ENCODE measurements at regions not wholly inside any gene's neighbourhood (a gene's known extent, or its start where the extent isn't known, plus 50 kb on each side); places are given as distances from the start of the nearest gene placed in this dataset.

DNA sequence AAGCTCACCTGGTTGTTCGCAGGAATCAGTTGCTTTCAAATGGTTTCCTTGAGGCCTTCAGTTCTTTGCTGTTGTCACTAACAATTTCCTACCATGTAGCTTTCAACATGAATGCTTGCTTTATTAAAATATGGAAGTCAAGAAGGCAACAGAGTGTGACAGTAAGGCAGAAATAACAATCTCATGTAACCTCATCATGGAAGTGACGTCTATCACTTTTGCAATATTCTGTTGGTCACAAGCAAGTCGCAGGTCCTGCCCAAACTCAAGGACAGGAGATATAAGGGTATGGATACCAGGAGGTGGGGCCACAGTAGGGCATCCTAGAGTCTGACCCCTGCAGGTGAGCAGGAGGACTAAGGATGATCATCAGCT, 296.8 kb upstream of the ZP4 start:
- DNase-seq (ENCODE audit: low spot score): no peak
- no peaks in the 10 kb centered on the region for H3K79me2 ChIP-seq (ENCODE audit: insufficient read depth, low read length)
- no peak for FAIRE-seq
- no peak overlapping the region for H3K9ac ChIP-seq (ENCODE audit: insufficient read depth, low read depth, low read length)
- H3K36me3 ChIP-seq (replicated peaks in 1 of 2; ENCODE audit: control insufficient read depth in 1 of 2, insufficient read depth in 2 of 2, low read length in 2 of 2): no peaks in the 10 kb centered on the region
- intact Hi-C loops (cut with micrococcal nuclease; ENCODE audit: unreplicated experiment) (no loop called here), in situ Hi-C loops (cut with HindIII; ENCODE audit: extremely low pct_ligation_motif_present, low pct_unique_long_range_greater_than_20kb) (no loop called here)
- 11% methylated on average over 3 of the region's 3 CpGs for WGBS (ENCODE audit: low lambda C conversion rate)
- H4K20me1 ChIP-seq (ENCODE audit: insufficient read depth, low read length): no peaks in the 10 kb centered on the region
- no peak overlapping the region for H2AFZ ChIP-seq (ENCODE audit: low read length)
- no peak for ATAC-seq
- POLR2A ChIA-PET: no interaction called here
- BruUV-seq (replicated peaks): no TSS peak
- no peak overlapping the region for H3K4me2 ChIP-seq (ENCODE audit: low read depth, low read length)
- TF ChIP-seq NFIC (IDR thresholded peaks at IDR 0.05; ENCODE audit: low read length) (no peak), EEA1 (CRISPR knock-in tag; IDR thresholded peaks at IDR 0.05; ENCODE audit: borderline replicate concordance) (no peak), ZNF274 (CRISPR knock-in tag; IDR thresholded peaks at IDR 0.05) (no peak), TOPORS (CRISPR knock-in tag; IDR thresholded peaks at IDR 0.05) (no peak), FOXP1 (IDR thresholded peaks at IDR 0.05) (no peak), FOXP1 (CRISPR knock-in tag; IDR thresholded peaks at IDR 0.05) (no peak), NFE2L1 (CRISPR knock-in tag; IDR thresholded peaks at IDR 0.05; ENCODE audit: borderline replicate concordance) (no peak), ZNF790 (CRISPR knock-in tag; IDR thresholded peaks at IDR 0.05; ENCODE audit: borderline replicate concordance) (no peak), RXRA (CRISPR knock-in tag; IDR thresholded peaks at IDR 0.05) (no peak), ZBTB21 (CRISPR knock-in tag; IDR thresholded peaks at IDR 0.05) (no peak), ZNF674 (CRISPR knock-in tag; IDR thresholded peaks at IDR 0.05; ENCODE audit: low read depth) (no peak), PLRG1 (conservative IDR thresholded peaks at IDR 0.05) (no peak), JDP2 (CRISPR knock-in tag; IDR thresholded peaks at IDR 0.05; ENCODE audit: borderline replicate concordance) (no peak), CENPX (CRISPR knock-in tag; IDR thresholded peaks at IDR 0.05) (no peak), ZNF841 (CRISPR knock-in tag; IDR thresholded peaks at IDR 0.05; ENCODE audit: borderline replicate concordance) (no peak)
- TF ChIP-seq, protein P1, sequence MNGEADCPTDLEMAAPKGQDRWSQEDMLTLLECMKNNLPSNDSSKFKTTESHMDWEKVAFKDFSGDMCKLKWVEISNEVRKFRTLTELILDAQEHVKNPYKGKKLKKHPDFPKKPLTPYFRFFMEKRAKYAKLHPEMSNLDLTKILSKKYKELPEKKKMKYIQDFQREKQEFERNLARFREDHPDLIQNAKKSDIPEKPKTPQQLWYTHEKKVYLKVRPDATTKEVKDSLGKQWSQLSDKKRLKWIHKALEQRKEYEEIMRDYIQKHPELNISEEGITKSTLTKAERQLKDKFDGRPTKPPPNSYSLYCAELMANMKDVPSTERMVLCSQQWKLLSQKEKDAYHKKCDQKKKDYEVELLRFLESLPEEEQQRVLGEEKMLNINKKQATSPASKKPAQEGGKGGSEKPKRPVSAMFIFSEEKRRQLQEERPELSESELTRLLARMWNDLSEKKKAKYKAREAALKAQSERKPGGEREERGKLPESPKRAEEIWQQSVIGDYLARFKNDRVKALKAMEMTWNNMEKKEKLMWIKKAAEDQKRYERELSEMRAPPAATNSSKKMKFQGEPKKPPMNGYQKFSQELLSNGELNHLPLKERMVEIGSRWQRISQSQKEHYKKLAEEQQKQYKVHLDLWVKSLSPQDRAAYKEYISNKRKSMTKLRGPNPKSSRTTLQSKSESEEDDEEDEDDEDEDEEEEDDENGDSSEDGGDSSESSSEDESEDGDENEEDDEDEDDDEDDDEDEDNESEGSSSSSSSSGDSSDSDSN (CRISPR knock-in tag; IDR thresholded peaks at IDR 0.05): no peak
- TF ChIP-seq, protein P2, sequence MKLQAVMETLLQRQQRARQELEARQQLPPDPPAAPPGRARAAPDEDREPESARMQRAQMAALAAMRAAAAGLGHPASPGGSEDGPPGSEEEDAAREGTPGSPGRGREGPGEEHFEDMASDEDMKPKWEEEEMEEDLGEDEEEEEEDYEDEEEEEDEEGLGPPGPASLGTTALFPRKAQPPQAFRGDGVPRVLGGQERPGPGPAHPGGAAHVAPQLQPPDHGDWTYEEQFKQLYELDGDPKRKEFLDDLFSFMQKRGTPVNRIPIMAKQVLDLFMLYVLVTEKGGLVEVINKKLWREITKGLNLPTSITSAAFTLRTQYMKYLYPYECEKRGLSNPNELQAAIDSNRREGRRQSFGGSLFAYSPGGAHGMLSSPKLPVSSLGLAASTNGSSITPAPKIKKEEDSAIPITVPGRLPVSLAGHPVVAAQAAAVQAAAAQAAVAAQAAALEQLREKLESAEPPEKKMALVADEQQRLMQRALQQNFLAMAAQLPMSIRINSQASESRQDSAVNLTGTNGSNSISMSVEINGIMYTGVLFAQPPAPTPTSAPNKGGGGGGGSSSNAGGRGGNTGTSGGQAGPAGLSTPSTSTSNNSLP (IDR thresholded peaks at IDR 0.05; ENCODE audit: low read depth, low read length): no peak
- TF ChIP-seq, protein P3, sequence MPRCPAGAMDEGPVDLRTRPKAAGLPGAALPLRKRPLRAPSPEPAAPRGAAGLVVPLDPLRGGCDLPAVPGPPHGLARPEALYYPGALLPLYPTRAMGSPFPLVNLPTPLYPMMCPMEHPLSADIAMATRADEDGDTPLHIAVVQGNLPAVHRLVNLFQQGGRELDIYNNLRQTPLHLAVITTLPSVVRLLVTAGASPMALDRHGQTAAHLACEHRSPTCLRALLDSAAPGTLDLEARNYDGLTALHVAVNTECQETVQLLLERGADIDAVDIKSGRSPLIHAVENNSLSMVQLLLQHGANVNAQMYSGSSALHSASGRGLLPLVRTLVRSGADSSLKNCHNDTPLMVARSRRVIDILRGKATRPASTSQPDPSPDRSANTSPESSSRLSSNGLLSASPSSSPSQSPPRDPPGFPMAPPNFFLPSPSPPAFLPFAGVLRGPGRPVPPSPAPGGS (CRISPR knock-in tag; IDR thresholded peaks at IDR 0.05): no peak
- TF ChIP-seq, protein P4, sequence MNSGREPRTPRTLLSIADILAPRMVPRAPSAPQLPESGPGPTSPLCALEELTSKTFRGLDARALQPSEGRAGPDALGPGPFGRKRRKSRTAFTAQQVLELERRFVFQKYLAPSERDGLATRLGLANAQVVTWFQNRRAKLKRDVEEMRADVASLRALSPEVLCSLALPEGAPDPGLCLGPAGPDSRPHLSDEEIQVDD (CRISPR knock-in tag; IDR thresholded peaks at IDR 0.05; ENCODE audit: borderline replicate concordance): no peak
- H3K4me3 ChIP-seq (replicated peaks in 1 of 3; ENCODE audit: insufficient read depth in 1 of 3, low read depth in 2 of 3, low read length in 3 of 3): no peak overlapping the region
- H3K4me1 ChIP-seq (ENCODE audit: insufficient read depth, low read length): no peaks in the 10 kb centered on the region
- H3K9me3 ChIP-seq (ENCODE audit: low read length): peaks cover 90% of the 10 kb centered on the region
- H3K27ac ChIP-seq (ENCODE audit: extremely low read length, insufficient read depth, low read length): no peak overlapping the region
- H3K27me3 ChIP-seq (ENCODE audit: control insufficient read depth in 1 of 2, insufficient read depth in 2 of 2, low read length in 2 of 2): no peaks in the 10 kb centered on the region
- CTCF ChIA-PET (ENCODE audit: low intra/inter-chr PET ratio, low total read pairs): no interaction called here
